GM21723 (cell line): ENCODE measurements at regions not wholly inside any gene's neighbourhood (a gene's known extent, or its start where the extent isn't known, plus 50 kb on each side); places are given as distances from the start of the nearest gene placed in this dataset.

Source experiments
- ATAC-seq: cut with Tn5 transposase; IDR thresholded peaks from one replicate; pipeline ENCODE4 v1.9.1; 2021; ENCODE audit warnings: mild to moderate bottlenecking, moderate library complexity; ENCODE audit not compliant: unreplicated experiment

- ATAC-seq, result no peak
Measured at GRCh38 chr1:192943108-192943507, 116.1 kb downstream of the UCHL5 start.

GRCh38 chr1:192943522-192943921 lies 115.6 kb downstream of the UCHL5 start:
- ATAC-seq, result no peak

- no peak for ATAC-seq
Measured at GRCh38 chr1:192945390-192946130, 113.6 kb downstream of the UCHL5 start.

- no peak for ATAC-seq
Measured at GRCh38 chr1:192949783-192950182, 109.4 kb downstream of the UCHL5 start.

- ATAC-seq, result no peak
Measured at GRCh38 chr1:192950926-192951325, 108.2 kb downstream of the UCHL5 start.

- peak; percentile 86 for ATAC-seq
Measured at GRCh38 chr1:192951691-192952460, 107.3 kb downstream of the UCHL5 start.

GRCh38 chr1:192952646-192953045 lies 106.5 kb downstream of the UCHL5 start:
- ATAC-seq, result no peak

GRCh38 chr1:192954705-192955265 lies 104.4 kb downstream of the UCHL5 start:
- no peak for ATAC-seq

- ATAC-seq, result no peak
Measured at GRCh38 chr1:192958350-192958749, 100.8 kb downstream of the UCHL5 start.

- no peak for ATAC-seq
Measured at GRCh38 chr1:192958871-192959270, 100.3 kb downstream of the UCHL5 start.

- no peak for ATAC-seq
Measured at GRCh38 chr1:192959657-192960186, 99.4 kb downstream of the UCHL5 start.
